ENCODE measurements at regions not wholly inside any gene's neighbourhood (a gene's known extent, or its start where the extent isn't known, plus 50 kb on each side); places are given as distances from the start of the nearest gene placed in this dataset.

GRCh38 chr16:62764572-62764971 is 728.3 kb upstream of the CDH8 start:
- TF ChIP-seq CTCF (IDR thresholded peaks at IDR 0.05) (no peak), REST (IDR thresholded peaks at IDR 0.05; ENCODE audit: insufficient read depth in 1 of 2, low read depth in 2 of 2, low read length in 1 of 2) (no peak), POLR2AphosphoS5 (IDR thresholded peaks at IDR 0.05; ENCODE audit: low read depth, low read length) (no peak), SIN3A (IDR thresholded peaks at IDR 0.05; ENCODE audit: borderline replicate concordance, insufficient read depth, low read depth, low read length) (no peak)
